NB4 (cell line): ENCODE measurements at regions not wholly inside any gene's neighbourhood (a gene's known extent, or its start where the extent isn't known, plus 50 kb on each side); places are given as distances from the start of the nearest gene placed in this dataset.

Source experiments
- CTCF ChIP-seq: IDR thresholded peaks from one replicate; pipeline ENCODE4 v1.5.1; 2012; ENCODE audit warnings: low read depth, low read length
- MAX ChIP-seq: IDR thresholded peaks from 2 replicates; pipeline ENCODE4 v1.6.1; 2011; ENCODE audit warnings: low read depth, low read length
- MYC ChIP-seq: IDR thresholded peaks from 2 replicates; pipeline ENCODE4 v1.6.1; 2011; ENCODE audit warnings: low read depth, low read length
- POLR2A ChIP-seq: IDR thresholded peaks from 2 replicates; pipeline ENCODE4 v1.6.1; 2011; ENCODE audit warnings: mild to moderate bottlenecking; ENCODE audit not compliant: insufficient read length; ENCODE audit errors: extremely low read depth

- TF ChIP-seq CTCF (no peak), POLR2A (no peak), MYC (no peak), MAX (no peak)
These were observed 337.6 kb downstream of the SPIN4 start for GRCh38 chrX:63013549-63013948.
